Caco-2 (cell line): ENCODE measurements at regions not wholly inside any gene's neighbourhood (a gene's known extent, or its start where the extent isn't known, plus 50 kb on each side); places are given as distances from the start of the nearest gene placed in this dataset.

Experiments
- BruUV-seq: library from RNA; stranded (reverse); fragments of 400-500 nt; replicated peaks from 2 replicates; lab custom pipeline; 2021; lab: Mats Ljungman, UMichigan
- CTCF ChIA-PET: fragments of 300-600 bp; sonication (Branson Sonifier 250); formaldehyde crosslinking; loops from one replicate; lab custom pipeline; 2022; ENCODE audit warnings: antibody characterized with exemption; lab: Charles Lee
- POLR2A ChIA-PET: fragments of 300-600 bp; sonication (Branson Sonifier 250); formaldehyde crosslinking; loops from one replicate; lab custom pipeline; 2022; ENCODE audit warnings: antibody characterized with exemption; lab: Charles Lee
- DNase-seq, 2 experiments: peaks; one replicate each; pipeline versions ENCODE4 v3.0.0 to v3.0.0-alpha.2; 2020 to 2022
- H3K27me3 ChIP-seq: replicated peaks from 2 replicates; pipeline ENCODE4 v1.6.0; 2011; ENCODE audit warnings: low read length; ENCODE audit not compliant: control insufficient read depth, insufficient read depth
- H3K36me3 ChIP-seq: 2 replicates; pipeline ENCODE4 v1.5.1; 2011; ENCODE audit warnings: low read length; ENCODE audit not compliant: control insufficient read depth, insufficient read depth
- H3K4me1 ChIP-seq: fragments of 250-450 bp; sonication (Bioruptor Pico); 2 replicates; pipeline ENCODE4 v1.5.1; 2020; ENCODE audit warnings: mild to moderate bottlenecking
- H3K4me3 ChIP-seq: 2 replicates; pipeline ENCODE4 v1.5.1; 2011; ENCODE audit warnings: low read depth, mild to moderate bottlenecking, control low read depth, low read length
- H3K9me3 ChIP-seq: fragments of 250-450 bp; sonication (Bioruptor Pico); 2 replicates; pipeline ENCODE4 v1.5.1; 2020; ENCODE audit warnings: mild to moderate bottlenecking, moderate library complexity
- H3K27ac Mint-ChIP-seq: one replicate; pipeline ENCODE4 v1.8.0; 2022; ENCODE audit warnings: mixed read lengths; ENCODE audit not compliant: unreplicated experiment
- H3K27me3 Mint-ChIP-seq: one replicate; pipeline ENCODE4 v1.8.0; 2022; ENCODE audit warnings: mixed read lengths; ENCODE audit not compliant: insufficient read depth, unreplicated experiment
- H3K36me3 Mint-ChIP-seq: one replicate; pipeline ENCODE4 v1.8.0; 2022; ENCODE audit warnings: mild to moderate bottlenecking, mixed read lengths; ENCODE audit not compliant: insufficient read depth, unreplicated experiment
- H3K4me1 Mint-ChIP-seq: one replicate; pipeline ENCODE4 v1.8.0; 2022; ENCODE audit warnings: low read depth, mixed read lengths; ENCODE audit not compliant: unreplicated experiment
- H3K4me3 Mint-ChIP-seq: one replicate; pipeline ENCODE4 v1.8.0; 2022; ENCODE audit warnings: mild to moderate bottlenecking, moderate library complexity, mixed read lengths; ENCODE audit not compliant: unreplicated experiment
- H3K9me3 Mint-ChIP-seq: one replicate; pipeline ENCODE4 v1.8.0; 2022; ENCODE audit warnings: mixed read lengths; ENCODE audit not compliant: unreplicated experiment
- CTCF ChIP-seq, 2 experiments: fragments of 200-600 bp in 1 of 2; IDR thresholded peaks; 1 replicate in 1 of 2; 2 replicates in 1 of 2; pipeline versions ENCODE4 v1.5.1 to v1.8.0; 2011 to 2022; ENCODE audit warnings: antibody characterized with exemption in 1 of 2, control low read depth in 1 of 2, inconsistent platforms in 1 of 2, low read depth in 1 of 2, low read length in 1 of 2, mild to moderate bottlenecking in 1 of 2, moderate library complexity in 1 of 2; ENCODE audit not compliant: insufficient read depth in 1 of 2, severe bottlenecking in 1 of 2, unreplicated experiment in 1 of 2
- intact Hi-C: fragments of 100-400 bp; cut with micrococcal nuclease; formaldehyde crosslinking; loops from one replicate; pipeline ENCODE4 v1.10.0; 2022; ENCODE audit not compliant: unreplicated experiment

GRCh38 chr4:60637976-60638375, 562.1 kb upstream of the ADGRL3 start:
- no peak for TF ChIP-seq CTCF (IDR thresholded peaks at IDR 0.05; ENCODE audit: insufficient read depth in 1 of 2, low read depth in 1 of 2, low read length in 1 of 2, severe bottlenecking in 1 of 2, unreplicated experiment in 1 of 2)
- Mint-ChIP-seq H3K9me3 (peaks cover 10% of the 10 kb centered on the region), H3K27ac (no peak overlapping the region), H3K4me1 (no peaks in the 10 kb centered on the region), H3K27me3 (no peaks in the 10 kb centered on the region), H3K4me3 (no peak overlapping the region), H3K36me3 (no peaks in the 10 kb centered on the region)
- intact Hi-C loops: no loop called here
- no peak for DNase-seq
- H3K4me1 ChIP-seq: no peaks in the 10 kb centered on the region
- no peaks in the 10 kb centered on the region for H3K27me3 ChIP-seq
- no peaks in the 10 kb centered on the region; the same call in 1 of the 2 replicates for H3K9me3 ChIP-seq
- H3K36me3 ChIP-seq: no peaks in the 10 kb centered on the region
- no peak overlapping the region for H3K4me3 ChIP-seq
- ChIA-PET CTCF (no interaction called here), POLR2A (no interaction called here)
- BruUV-seq: no TSS peak

GRCh38 chr4:60648774-60649173, 551.4 kb upstream of the ADGRL3 start:
- H3K27ac Mint-ChIP-seq: no peak overlapping the region
- Histone ChIP-seq H3K36me3 (no peaks in the 10 kb centered on the region), H3K4me1 (no peaks in the 10 kb centered on the region), H3K27me3 (no peaks in the 10 kb centered on the region), H3K4me3 (no peak overlapping the region), H3K9me3 (no peaks in the 10 kb centered on the region)
- no peaks in the 10 kb centered on the region for H3K36me3 Mint-ChIP-seq
- CTCF ChIA-PET: no interaction called here
- no peaks in the 10 kb centered on the region for H3K27me3 Mint-ChIP-seq
- intact Hi-C loops: no loop called here
- no peaks in the 10 kb centered on the region for H3K4me1 Mint-ChIP-seq
- H3K9me3 Mint-ChIP-seq: no peaks in the 10 kb centered on the region
- no peak for DNase-seq
- no peak overlapping the region for H3K4me3 Mint-ChIP-seq
- BruUV-seq: no TSS peak
- POLR2A ChIA-PET: no interaction called here
- TF ChIP-seq CTCF (IDR thresholded peaks at IDR 0.05; ENCODE audit: insufficient read depth in 1 of 2, low read depth in 1 of 2, low read length in 1 of 2, severe bottlenecking in 1 of 2, unreplicated experiment in 1 of 2): no peak

- ChIA-PET POLR2A (no interaction called here), CTCF (no interaction called here)
- no peaks in the 10 kb centered on the region for H3K36me3 ChIP-seq
- no peaks in the 10 kb centered on the region for H3K27me3 ChIP-seq
- Mint-ChIP-seq H3K36me3 (no peaks in the 10 kb centered on the region), H3K4me1 (no peaks in the 10 kb centered on the region), H3K27me3 (no peaks in the 10 kb centered on the region), H3K4me3 (no peak overlapping the region), H3K27ac (no peak overlapping the region), H3K9me3 (no peaks in the 10 kb centered on the region)
- H3K4me3 ChIP-seq: no peak overlapping the region
- intact Hi-C loops: loop anchor here (10.0 kb wide), 1 partner anchor 168 kb away; no protein-coding TSS in a partner anchor
- no peaks in the 10 kb centered on the region for H3K4me1 ChIP-seq
- no peak for DNase-seq
- no TSS peak for BruUV-seq
- TF ChIP-seq CTCF (IDR thresholded peaks at IDR 0.05; ENCODE audit: insufficient read depth in 1 of 2, low read depth in 1 of 2, low read length in 1 of 2, severe bottlenecking in 1 of 2, unreplicated experiment in 1 of 2): no peak
- H3K9me3 ChIP-seq: no peaks in the 10 kb centered on the region
Observed at GRCh38 chr4:60652933-60653332, 547.2 kb upstream of the ADGRL3 start.
